GM18498 (cell line): ENCODE measurements at regions not wholly inside any gene's neighbourhood (a gene's known extent, or its start where the extent isn't known, plus 50 kb on each side); places are given as distances from the start of the nearest gene placed in this dataset.

Source experiments
- ATAC-seq: cut with Tn5 transposase; IDR thresholded peaks from one replicate; pipeline ENCODE4 v1.9.1; 2021; ENCODE audit warnings: mild to moderate bottlenecking, moderate library complexity; ENCODE audit not compliant: unreplicated experiment

DNA sequence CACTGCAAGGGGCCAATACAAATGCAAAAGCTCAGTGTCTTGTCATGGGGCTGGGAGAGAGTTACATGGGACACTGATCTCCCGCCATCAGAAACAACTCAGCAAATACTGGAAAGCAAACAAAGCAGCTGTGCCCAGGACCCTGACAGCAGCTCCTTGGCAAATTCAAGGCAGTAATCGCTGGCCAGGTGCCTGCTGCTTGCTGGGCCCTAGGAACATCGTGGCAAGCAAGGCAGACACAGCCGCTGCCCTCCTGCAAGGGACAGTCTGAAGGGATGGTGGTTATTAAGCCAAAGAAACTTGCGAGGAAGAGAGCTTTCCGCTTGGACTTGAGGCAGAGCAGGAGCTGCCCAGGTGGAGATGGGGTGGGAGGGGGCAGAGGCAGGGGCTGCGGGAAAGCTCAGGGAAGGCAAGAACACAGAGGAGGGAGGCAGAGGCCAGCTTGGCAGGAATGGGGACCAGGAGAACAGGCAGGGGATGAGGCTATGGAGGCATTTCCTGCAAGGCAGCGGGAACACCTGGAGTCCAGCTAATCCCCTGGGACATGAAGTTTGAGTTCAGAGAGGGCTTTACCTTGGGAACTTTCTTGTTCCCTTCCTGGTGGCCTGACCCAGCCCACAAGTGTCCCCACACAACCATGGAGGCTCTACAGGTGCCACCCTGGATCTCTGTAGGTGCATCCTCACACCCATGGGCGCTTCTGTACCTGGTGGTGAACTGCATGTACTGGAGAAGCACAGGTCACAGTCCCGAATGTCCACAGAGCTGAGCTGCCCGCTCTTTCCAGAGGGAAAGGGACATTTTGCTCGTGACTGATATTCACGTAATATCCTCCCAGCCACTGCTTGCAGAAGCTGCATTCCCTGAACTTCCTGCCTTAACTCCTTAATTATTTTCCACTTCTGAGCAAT lies 78.7 kb upstream of the ATP2B2 start:
- ATAC-seq: no peak

DNA sequence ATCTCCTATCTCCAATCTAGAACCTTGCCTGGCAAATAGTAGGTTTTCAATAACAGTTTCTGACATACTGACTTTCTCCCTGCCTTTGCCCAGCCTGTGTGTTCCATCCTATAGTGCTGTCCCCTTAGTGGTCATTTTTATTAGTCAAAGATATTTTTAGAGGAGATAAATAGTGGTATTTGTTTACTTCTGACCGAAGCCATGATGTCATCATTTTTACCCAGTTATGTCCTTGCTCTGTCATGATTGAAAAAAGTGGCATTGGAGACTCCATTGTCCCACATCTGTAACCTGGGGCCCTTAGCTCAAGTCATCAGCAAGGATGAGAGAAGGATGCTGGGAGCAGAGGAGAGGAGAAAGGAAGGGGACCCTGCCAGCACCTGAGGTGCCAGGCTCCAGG lies 80.6 kb upstream of the ATP2B2 start:
- no peak for ATAC-seq

DNA sequence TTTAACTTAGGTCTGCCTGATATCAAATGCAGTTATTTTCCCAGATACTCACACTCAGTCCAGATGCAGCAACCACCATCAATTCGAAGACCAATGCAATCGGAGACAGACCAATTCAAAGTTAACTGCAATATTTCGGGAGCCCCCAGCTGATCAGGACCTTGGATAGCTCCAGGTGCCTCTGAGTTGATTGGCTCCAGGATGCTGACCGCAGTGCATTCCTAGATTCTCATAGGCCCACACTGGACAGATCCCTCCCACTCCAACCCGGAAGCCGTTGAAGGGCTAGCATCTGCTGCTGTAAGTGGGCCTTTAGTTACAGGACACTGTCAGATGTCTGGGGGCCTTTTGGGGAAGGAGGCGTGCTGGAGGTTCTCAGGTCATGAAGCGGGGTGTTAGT lies 89.5 kb upstream of the ATP2B2 start:
- ATAC-seq: no peak

DNA sequence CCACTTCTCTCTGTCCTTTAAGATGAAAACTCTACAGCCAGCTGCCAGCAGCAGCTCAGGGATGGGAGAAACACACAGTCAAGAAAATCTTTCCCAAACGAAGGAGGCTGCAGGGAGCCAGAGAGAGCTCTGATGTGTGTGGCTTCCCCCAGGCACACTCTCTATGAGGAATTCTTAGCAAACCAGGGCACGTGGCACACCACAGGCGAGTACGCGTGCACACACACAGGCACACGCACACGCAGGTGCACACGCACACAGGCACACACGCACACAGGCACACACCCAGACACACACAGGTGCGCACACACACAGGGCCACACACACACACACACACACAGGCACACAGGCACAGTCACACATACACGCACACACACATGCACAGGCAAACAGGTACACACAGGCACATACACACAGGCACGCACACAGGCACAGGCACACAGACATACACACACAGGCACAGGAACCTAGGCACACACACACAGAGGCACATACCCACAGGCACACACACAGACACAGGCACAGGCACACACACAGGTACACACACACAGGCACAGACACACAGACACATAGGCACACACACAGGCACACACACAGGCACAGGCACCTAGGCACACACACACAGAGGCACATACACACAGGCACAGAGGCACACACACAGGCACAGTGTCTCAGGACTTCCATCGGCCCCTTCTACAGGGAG lies 91.5 kb upstream of the ATP2B2 start:
- no peak for ATAC-seq

DNA sequence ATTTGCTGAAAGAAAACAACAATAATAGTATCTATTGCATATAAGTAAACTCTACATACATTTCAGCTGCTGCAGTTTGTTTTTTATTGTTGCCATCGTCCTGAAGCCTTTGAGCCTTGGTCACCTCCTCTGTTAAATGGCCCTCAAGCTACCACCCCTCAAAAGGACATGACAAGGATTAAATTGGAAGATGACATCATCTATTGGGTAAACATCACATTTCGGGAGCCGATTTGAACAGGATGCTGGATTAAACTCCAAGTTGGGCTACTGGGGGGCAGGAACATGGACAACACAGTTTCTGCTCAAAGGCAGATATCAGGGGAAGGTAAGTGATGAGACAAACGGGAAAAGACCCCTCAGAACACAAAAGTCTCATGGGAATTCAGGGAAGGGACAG lies 92.3 kb upstream of the ATP2B2 start:
- no peak for ATAC-seq

DNA sequence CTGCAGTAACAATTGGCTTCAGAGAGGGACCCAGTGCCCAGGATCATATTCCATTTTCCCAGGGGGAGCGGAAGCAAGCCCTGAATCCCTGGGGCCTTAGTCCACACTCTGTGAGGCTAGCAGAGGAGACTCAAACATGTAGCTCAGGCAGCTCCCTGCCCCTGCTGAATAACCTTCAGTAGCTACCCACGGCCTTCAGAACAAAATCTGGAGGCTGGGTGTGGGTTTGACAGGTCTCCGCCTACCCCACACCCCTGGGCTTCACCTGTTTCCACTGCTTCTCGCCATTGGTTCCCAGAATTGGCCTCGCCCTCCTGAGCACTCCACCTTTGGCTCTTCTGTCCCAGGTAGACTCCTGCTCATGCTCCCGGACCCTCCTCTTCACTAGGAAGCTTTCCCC lies 93.6 kb upstream of the ATP2B2 start:
- no peak for ATAC-seq

DNA sequence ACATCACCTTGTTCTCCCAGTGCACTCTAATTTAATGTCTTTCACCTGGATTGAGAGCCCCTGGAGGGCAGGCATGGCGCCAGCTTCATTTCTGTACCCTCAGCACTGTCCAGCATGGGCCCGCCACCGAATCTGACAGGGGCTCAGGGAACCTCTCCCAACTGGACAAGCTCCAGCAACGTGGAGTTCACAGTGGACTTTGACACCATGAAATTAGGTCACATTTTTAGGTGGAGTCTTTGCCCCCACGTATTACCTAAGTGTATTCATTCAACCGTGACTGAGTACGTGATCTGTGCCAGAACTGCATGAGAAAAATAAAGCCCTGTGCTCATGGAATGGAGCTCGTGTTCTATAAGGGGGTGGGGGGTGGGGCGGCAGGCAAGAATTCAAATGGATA lies 94.1 kb upstream of the ATP2B2 start:
- no peak for ATAC-seq

DNA sequence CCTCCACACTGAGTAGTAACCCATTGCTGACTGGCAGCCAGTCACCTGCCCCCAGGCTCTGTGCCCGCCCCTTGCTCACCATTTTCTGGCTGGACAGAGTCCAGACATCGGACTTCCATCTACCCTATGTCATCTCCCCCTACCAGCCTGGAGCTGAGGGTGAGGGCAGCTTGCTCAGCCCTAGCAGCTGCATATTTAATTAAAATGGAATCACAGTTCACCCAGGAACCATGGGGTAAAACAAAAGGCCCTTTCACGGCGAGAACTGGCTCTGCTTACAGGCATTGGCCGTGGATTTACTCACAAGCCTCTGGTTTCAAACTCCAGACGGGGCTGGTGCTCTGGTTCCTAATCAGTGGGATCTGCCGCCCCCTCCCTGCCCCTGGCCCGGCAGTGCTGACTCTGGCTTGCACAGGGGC lies 94.9 kb upstream of the ATP2B2 start:
- no peak for ATAC-seq

DNA sequence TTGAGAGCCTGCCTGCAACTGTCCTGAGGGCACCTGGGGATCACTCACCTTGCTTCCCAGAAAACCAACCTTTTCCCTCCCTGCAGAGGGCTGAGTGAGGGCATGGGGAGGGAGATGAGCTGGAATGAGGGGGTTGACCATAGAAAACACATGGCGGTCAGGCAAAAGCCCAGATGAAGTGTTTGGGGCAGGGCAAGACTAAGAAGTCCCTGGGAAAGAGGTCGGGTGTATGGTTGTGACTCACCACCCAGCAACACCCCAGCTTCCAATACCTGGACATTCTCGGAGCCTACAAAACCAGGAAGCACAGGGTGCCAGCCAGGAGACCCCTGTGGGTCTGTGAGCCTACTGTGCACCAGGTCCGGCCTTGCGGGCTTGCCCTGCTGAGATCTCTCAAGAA lies 95.3 kb upstream of the ATP2B2 start:
- no peak for ATAC-seq

DNA sequence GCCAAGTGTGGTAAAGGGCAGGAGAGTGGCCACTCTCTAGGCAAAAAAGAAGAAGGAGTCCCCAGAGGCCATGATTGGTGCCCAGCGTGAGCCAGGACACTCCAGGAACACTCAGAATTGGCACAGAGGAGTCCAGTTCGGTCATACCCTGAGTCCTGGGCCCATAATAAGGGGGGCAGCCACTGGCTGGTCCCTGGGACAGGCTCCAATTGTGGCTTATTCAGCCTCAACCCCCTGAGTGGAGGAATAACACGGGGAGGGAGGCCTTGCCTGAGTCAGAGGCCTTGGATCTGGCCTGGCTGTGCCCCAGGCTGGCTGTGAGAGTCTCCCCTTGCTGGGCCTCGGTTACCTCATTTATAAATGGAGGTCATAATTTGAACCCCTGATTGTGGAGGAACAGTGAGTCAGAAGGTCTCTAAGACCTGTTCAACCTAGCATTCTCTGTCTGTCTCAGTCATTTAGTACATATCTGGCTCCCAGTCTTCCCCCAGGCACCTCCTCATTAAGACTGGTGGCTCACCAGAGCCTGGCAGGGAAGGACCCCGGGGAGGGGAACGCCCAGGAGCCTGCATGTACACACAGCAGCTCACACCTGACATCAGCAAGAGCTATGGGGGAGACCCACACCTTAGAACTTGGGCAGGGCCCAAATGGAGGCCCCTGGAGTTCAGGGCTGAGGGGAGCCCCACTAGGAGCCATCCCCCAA lies 95.9 kb upstream of the ATP2B2 start:
- ATAC-seq: no peak

DNA sequence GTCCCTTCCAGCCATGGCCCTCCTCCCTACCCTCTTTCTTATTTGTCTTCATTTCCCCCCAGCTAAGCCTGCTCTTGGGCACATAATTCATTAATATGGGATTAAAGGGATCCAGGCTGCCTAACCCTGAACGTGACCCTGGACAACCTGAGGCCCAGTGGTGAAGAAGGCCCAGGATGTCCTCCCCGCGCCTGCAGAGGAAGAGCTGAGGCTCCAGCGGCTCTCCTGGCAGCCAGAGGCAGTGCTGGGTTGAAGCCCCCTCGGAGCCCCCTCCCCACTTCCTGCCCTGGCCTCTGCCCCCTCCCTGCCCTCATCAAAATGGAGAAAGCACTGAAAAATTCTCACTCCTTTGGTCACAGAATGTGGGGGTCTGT lies 96.5 kb upstream of the ATP2B2 start:
- ATAC-seq: no peak

DNA sequence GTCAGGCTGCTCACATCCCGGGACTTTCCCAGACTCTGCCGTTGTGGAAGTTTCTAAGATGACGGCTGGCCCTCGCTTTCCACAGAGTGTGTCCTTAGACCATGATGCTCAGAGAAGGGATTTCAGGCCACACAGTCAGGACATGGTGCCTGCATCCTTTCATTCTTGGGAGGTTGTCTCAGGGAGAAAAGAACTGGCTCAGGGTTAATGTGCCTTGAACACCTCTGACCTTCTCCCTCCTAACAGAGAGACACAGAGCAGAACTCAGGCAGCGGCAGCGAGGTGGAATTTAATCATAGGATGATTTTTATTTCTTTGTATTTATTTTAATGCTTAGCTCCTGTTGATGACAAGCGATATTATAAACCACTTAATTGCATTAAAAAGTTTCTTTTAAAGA lies 96.9 kb upstream of the ATP2B2 start:
- no peak for ATAC-seq

DNA sequence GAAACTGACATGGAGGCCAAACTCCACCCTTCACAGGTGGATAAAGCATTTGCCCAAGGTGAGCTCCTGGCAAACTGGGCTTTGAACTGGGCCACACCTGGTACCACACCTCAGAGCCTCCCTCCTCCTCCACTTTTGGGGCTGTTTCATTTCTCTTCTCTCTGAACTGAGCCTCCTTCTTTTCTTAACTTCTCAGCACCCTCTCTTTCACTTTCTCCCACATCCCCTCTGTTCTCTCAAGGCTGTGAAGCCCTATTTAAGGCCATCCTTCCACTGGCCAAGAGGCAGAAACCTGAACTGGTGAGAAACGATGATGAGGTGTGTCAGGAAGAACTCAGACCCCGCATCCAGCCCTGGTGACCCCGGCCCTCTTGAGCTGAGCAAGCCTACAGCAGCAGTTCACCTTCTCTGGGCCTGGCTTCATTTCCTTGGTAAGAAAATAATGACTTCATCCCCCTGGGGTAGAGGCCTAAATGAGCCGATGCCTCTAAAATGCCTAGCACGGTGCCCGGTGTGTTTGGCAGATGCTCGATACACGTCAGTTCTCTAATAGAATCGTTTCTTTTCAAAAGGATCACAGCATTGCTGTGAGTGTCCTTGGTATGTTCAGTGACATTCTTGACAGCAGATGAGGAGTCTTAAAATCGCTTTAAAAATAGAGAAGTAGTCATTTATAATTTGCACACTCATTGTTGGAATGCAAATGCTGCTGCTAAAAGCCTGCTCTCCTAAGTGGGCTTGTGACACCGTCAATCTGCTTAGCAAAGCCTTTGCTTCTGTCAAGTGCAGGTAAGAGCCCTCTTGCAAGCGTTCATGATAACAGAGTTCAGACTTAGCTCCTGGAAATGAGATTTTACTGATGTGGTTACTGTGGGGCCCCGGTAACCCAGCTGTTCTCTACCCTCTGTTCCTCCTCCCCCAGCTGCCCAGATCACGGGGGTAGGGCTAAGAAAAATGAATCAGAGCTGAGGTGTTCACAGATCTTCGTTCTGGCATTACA lies 97.7 kb upstream of the ATP2B2 start:
- ATAC-seq: no peak

DNA sequence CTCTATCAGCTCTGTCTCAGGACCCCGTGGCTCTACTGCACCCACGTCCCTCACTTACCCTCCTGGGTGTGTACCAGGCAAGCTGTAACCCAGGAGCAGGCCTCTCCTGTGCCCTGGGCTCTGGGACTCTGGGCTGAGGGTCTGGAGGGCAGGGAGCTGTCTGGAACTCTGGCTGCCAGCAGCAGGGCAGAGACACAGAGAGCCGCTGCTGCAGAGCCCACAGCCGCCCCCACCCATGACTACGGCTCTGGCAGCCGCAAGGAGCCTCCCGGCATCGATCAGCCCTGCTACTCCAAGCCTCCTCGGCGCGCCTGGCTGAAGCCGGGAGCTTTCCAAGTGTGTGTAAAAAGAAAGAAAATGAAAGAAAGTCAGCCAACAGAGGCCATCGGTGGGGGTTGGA lies 103.7 kb upstream of the ATP2B2 start:
- no peak for ATAC-seq

DNA sequence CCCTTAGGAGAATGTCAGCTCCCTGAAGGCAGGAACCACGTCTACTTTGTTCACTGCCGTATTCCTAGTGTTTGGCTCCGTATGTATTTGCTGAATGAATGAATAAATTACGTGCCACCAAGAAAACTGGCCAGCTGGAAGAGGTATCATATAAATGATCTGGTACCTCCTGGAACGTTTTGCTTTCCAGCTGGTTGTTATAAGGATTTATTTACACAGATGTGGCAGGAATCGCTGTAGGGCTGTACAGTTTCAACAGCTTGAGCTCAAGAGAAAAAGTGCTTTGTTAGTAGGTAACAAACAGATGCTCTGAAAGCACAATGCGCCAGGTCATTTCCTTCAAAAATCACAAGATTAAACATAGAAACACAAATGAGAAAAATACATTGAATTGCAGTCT lies 108.8 kb upstream of the ATP2B2 start:
- no peak for ATAC-seq

DNA sequence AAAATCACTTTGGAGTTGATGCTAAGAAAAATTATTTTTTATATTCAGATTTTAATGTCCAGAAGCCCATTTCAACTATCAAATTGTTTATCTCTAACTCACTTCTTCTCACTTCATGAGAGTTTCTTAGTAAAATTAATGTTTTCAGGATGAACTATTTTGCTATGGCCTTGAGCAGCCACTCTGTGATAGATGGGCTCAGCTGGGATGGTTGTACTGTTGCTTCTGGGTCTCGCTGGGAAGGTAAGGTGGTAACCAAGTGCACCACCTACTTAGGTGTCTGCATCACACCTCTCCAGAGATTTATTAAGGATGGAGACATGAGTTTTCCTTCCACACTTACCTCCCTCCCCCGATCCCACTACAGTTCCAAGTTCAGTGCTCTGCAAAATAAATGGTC lies 110.3 kb upstream of the ATP2B2 start:
- no peak for ATAC-seq

DNA sequence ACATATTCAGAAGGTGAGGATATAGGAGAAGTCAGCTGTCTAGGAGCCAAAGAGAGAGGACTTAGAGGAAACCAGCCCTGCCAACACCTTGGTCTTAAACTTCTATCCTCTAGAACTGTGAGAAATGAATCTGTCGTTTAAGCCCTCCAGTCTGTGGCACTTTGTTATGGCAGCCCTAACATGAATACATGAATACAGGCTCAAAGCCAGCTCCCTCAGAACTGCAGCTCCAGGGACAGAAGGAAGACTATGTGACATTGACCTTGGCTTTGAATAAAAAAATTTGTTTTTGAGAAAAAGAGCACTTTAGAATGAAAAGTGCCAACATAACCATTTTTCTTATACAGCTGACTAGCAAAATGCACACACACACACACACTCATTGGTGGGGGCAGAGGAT lies 110.9 kb upstream of the ATP2B2 start:
- ATAC-seq: no peak

DNA sequence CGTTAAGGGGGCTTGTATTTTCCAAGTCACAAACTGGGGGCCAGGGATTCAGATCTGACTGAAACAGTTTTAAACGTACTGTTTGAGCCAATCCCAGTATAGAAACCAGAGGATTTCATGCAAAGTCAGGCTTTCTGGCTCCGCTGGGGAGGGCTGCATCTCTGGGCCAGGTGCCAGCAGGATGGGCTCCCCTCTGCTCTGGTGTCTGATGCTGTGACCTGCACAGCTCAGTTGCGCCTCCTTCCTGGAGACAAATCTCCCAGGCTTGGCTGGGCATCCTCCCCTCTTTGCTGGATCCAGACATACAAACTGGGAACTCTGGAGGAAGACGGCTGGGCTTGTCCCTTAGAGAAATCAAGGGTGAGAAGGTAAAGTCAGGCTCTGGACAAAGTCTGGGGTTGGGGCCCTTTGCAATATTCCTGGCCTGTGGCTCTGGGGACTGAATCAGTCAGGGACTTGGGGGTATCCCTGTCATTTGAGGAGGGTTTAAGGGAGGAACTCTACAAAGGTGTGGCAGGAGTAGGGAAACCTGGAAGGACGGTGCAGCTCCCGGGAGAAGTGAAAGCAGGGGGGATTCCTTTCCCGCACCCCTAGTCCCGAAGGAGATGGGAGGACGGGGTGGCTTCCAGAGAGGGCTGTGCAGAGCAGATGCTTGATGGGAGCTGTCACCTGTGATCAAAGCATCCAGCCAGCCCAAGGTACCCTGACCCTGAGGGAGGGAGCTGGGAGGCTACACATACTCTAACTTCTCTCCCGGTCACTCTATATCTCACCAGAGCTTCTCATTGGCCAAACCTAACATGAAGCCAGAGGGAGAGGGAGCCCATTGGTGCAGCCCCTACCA lies 114.8 kb upstream of the ATP2B2 start:
- no peak for ATAC-seq

DNA sequence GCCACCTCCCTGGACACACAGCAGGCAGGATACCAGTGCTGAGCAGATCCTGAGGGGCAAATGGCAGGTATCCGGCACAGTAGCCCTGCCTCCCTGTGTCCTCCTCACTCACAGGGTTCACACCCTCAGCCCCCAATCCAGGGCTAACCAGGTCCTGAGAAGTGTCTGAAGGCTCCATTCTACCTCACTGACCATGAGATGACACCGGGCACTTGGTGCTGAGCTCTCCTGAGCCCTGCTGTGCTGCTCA lies 115.4 kb upstream of the ATP2B2 start:
- no peak for ATAC-seq
